IPS-15b (cell line): ENCODE measurements at regions not wholly inside any gene's neighbourhood (a gene's known extent, or its start where the extent isn't known, plus 50 kb on each side); places are given as distances from the start of the nearest gene placed in this dataset.

Experiments
- H3K27me3 ChIP-seq: one replicate; pipeline ENCODE4 v1.6.1; 2013; ENCODE audit warnings: low read length; ENCODE audit not compliant: control insufficient read depth, insufficient read depth
- H3K36me3 ChIP-seq: one replicate; pipeline ENCODE4 v1.6.1; 2013; ENCODE audit warnings: low read length; ENCODE audit not compliant: control insufficient read depth, insufficient read depth
- H3K4me1 ChIP-seq: one replicate; pipeline ENCODE4 v1.6.1; 2013; ENCODE audit warnings: mild to moderate bottlenecking, low read length; ENCODE audit not compliant: control insufficient read depth, insufficient read depth
- H3K4me3 ChIP-seq: one replicate; pipeline ENCODE4 v1.5.1; 2013; ENCODE audit warnings: low read depth, low read length
- H3K9ac ChIP-seq: one replicate; pipeline ENCODE4 v1.6.1; 2013; ENCODE audit warnings: low read depth, mild to moderate bottlenecking, low read length
- H3K9me3 ChIP-seq: one replicate; pipeline ENCODE4 v1.6.1; 2013; ENCODE audit warnings: mild to moderate bottlenecking, low read length; ENCODE audit not compliant: control insufficient read depth, insufficient read depth

- peaks cover 8% of the 10 kb centered on the region for H3K4me1 ChIP-seq
- no peaks in the 10 kb centered on the region for H3K36me3 ChIP-seq
- H3K4me3 ChIP-seq = no peak overlapping the region
- no peak overlapping the region for H3K9ac ChIP-seq
- no peaks in the 10 kb centered on the region for H3K27me3 ChIP-seq
- H3K9me3 ChIP-seq = no peaks in the 10 kb centered on the region
These were observed 197.5 kb upstream of the BCL6 start for GRCh38 chr3:187942658-187943241.

- Histone ChIP-seq H3K4me3 (no peak overlapping the region), H3K4me1 (peaks cover 8% of the 10 kb centered on the region), H3K9ac (no peak overlapping the region), H3K9me3 (no peaks in the 10 kb centered on the region), H3K27me3 (no peaks in the 10 kb centered on the region), H3K36me3 (no peaks in the 10 kb centered on the region)
These were observed 198.6 kb upstream of the BCL6 start for GRCh38 chr3:187943677-187944389.

GRCh38 chr3:187944390-187945179 lies 199.3 kb upstream of the BCL6 start:
- Histone ChIP-seq H3K9ac (no peak overlapping the region), H3K4me1 (peaks cover 8% of the 10 kb centered on the region), H3K9me3 (no peaks in the 10 kb centered on the region), H3K4me3 (no peak overlapping the region), H3K36me3 (no peaks in the 10 kb centered on the region), H3K27me3 (no peaks in the 10 kb centered on the region)

- Histone ChIP-seq H3K36me3 (no peaks in the 10 kb centered on the region), H3K9ac (no peak overlapping the region), H3K4me1 (peaks cover 8% of the 10 kb centered on the region), H3K27me3 (no peaks in the 10 kb centered on the region), H3K9me3 (no peaks in the 10 kb centered on the region), H3K4me3 (no peak overlapping the region)
These were observed 200.1 kb upstream of the BCL6 start for GRCh38 chr3:187945374-187945773.

- H3K4me3 ChIP-seq = no peak overlapping the region
- no peak overlapping the region for H3K9ac ChIP-seq
- H3K27me3 ChIP-seq = no peaks in the 10 kb centered on the region
- H3K9me3 ChIP-seq = no peaks in the 10 kb centered on the region
- H3K4me1 ChIP-seq = peaks cover 8% of the 10 kb centered on the region
- no peaks in the 10 kb centered on the region for H3K36me3 ChIP-seq
These were observed 201.0 kb upstream of the BCL6 start for GRCh38 chr3:187946163-187946691.

- no peaks in the 10 kb centered on the region for H3K9me3 ChIP-seq
- H3K4me1 ChIP-seq = peaks cover 8% of the 10 kb centered on the region
- H3K36me3 ChIP-seq = no peaks in the 10 kb centered on the region
- H3K4me3 ChIP-seq = no peak overlapping the region
- H3K27me3 ChIP-seq = no peaks in the 10 kb centered on the region
- H3K9ac ChIP-seq = no peak overlapping the region
These were observed 201.7 kb upstream of the BCL6 start for GRCh38 chr3:187946981-187947380.

GRCh38 chr3:187947927-187948682 lies 202.8 kb upstream of the BCL6 start:
- no peaks in the 10 kb centered on the region for H3K9me3 ChIP-seq
- no peaks in the 10 kb centered on the region for H3K36me3 ChIP-seq
- H3K27me3 ChIP-seq = no peaks in the 10 kb centered on the region
- no peak overlapping the region for H3K4me3 ChIP-seq
- no peak overlapping the region for H3K9ac ChIP-seq
- peaks cover 8% of the 10 kb centered on the region for H3K4me1 ChIP-seq

- H3K9me3 ChIP-seq = no peaks in the 10 kb centered on the region
- H3K4me3 ChIP-seq = no peak overlapping the region
- H3K4me1 ChIP-seq = peaks cover 6% of the 10 kb centered on the region
- H3K27me3 ChIP-seq = no peaks in the 10 kb centered on the region
- H3K36me3 ChIP-seq = no peaks in the 10 kb centered on the region
- no peak overlapping the region for H3K9ac ChIP-seq
These were observed 204.0 kb upstream of the BCL6 start for GRCh38 chr3:187949093-187949820.

GRCh38 chr3:187950671-187951070 lies 203.3 kb upstream of the LPP start:
- Histone ChIP-seq H3K4me1 (no peaks in the 10 kb centered on the region), H3K9ac (no peak overlapping the region), H3K36me3 (no peaks in the 10 kb centered on the region), H3K4me3 (no peak overlapping the region), H3K9me3 (no peaks in the 10 kb centered on the region), H3K27me3 (no peaks in the 10 kb centered on the region)

GRCh38 chr3:187951452-187952190 lies 202.3 kb upstream of the LPP start:
- no peaks in the 10 kb centered on the region for H3K4me1 ChIP-seq
- no peak overlapping the region for H3K4me3 ChIP-seq

More at GRCh38 chr3:187951452-187952190, 202.3 kb upstream of the LPP start:
- H3K9me3 ChIP-seq = no peaks in the 10 kb centered on the region
- H3K27me3 ChIP-seq = no peaks in the 10 kb centered on the region
- H3K36me3 ChIP-seq = no peaks in the 10 kb centered on the region
- no peak overlapping the region for H3K9ac ChIP-seq
